GM12865 (cell line): ENCODE measurements at regions not wholly inside any gene's neighbourhood (a gene's known extent, or its start where the extent isn't known, plus 50 kb on each side); places are given as distances from the start of the nearest gene placed in this dataset.

Experiments used
- DNase-seq: peaks from one replicate; pipeline ENCODE4 v3.0.0; 2010; ENCODE audit warnings: low read depth
- H3K4me3 ChIP-seq: 2 replicates; pipeline ENCODE4 v1.5.1; 2011; ENCODE audit warnings: mild to moderate bottlenecking, low read depth, low read length, control low read depth
- TF ChIP-seq, protein P1 (sequence below): IDR thresholded peaks from 2 replicates; pipeline ENCODE4 v1.5.1; 2011; ENCODE audit warnings: low read length, control low read depth, low read depth, inconsistent platforms; ENCODE audit not compliant: insufficient read depth; ENCODE audit errors: missing control alignments

DNA sequence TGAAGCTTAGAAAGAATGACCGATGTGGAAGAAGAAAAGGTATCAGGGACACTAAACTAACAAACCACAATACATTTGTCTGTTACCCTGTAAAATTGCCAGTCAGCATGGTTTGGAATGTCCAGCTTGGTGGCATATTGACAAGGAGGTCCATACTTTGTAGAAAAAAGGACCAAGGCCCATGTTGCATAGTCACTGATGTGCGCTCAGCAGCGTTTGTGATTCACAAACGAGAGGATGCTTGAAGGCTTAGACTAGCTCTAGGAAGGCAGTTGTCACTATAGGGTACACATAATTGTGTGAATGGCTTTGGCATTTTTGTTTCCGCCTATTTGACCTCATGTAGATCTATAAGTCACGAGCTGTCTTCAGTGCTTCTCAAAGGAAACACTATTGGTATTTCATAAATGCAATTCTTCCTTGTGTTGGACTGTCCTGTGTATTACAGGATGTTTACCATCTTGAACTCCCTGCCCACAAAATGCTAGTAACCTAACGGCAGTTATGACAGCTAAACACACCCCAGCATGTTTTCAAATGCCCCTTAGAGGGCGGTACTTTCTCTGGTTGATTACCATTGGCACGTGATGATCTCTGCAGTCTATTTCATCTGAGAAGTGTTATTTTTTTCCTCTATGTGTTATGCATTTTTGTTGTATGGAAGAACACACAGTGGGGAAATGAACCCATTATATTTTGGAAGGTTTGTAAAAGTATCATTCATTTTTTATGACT is 304.2 kb downstream of the CYRIA start:
- no peak for DNase-seq
- TF ChIP-seq, protein P1, sequence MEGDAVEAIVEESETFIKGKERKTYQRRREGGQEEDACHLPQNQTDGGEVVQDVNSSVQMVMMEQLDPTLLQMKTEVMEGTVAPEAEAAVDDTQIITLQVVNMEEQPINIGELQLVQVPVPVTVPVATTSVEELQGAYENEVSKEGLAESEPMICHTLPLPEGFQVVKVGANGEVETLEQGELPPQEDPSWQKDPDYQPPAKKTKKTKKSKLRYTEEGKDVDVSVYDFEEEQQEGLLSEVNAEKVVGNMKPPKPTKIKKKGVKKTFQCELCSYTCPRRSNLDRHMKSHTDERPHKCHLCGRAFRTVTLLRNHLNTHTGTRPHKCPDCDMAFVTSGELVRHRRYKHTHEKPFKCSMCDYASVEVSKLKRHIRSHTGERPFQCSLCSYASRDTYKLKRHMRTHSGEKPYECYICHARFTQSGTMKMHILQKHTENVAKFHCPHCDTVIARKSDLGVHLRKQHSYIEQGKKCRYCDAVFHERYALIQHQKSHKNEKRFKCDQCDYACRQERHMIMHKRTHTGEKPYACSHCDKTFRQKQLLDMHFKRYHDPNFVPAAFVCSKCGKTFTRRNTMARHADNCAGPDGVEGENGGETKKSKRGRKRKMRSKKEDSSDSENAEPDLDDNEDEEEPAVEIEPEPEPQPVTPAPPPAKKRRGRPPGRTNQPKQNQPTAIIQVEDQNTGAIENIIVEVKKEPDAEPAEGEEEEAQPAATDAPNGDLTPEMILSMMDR, result no peak
- no peak overlapping the region for H3K4me3 ChIP-seq

DNA sequence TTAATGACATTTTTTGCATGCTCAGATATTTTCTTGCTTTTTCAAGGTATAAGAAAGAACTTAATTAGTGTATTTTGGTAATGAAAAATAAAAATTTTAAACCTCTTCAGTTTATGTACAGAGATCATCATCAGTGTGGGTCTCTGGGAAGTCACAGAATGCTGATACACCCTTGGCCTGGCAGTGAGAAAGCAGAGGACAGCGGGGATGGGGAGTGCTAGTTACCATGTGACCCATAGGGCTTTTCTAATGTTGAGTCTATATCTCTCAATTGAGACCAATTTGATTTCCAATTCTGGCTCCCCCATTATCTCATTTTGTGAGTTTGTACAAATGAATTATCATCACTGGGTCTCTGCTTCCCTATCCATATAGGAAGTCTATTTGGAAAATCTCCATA is 305.7 kb downstream of the CYRIA start:
- H3K4me3 ChIP-seq, result no peak overlapping the region
- TF ChIP-seq, protein P1, result no peak
- DNase-seq, result no peak

DNA sequence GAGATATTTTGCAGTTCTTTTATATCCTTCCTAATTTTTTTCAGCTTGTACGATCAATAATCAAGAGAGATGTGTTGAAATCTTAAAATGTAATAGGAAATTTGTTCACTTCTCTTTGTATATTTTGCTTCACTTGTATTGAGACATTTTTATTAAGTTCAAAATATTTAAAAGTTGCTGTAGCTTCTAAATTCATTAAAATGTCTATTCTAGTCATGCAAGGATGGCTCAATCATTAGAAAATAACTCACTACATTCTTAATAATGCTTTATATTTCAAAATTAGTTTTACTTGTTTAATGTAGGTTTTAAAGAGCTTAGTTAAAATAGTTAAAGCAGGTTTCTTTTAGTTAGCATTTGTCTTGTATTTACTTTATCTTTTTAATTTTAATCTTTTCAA is 308.4 kb downstream of the CYRIA start:
- TF ChIP-seq, protein P1, result no peak
- DNase-seq, result no peak
- H3K4me3 ChIP-seq, result no peak overlapping the region

DNA sequence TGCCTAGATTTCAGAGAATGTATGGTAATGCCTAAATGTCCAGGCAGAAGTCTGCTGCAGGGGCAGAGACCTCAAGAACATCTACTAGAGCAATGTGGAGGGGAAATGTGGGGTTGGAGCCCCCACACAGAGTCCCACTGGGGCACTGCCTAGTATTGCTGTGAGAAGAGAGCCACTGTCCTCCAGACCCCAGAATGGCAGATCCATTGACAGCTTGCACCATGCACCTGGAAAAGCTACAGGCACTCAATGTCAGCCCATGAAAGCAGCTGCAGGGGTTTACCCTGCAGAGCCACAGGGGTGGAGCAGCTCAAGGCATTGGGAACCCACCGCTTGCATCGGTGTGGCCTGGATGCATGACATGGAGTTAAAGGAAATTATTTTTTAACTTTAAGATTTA is 314.1 kb downstream of the CYRIA start:
- DNase-seq, result no peak
- TF ChIP-seq, protein P1, result no peak
- H3K4me3 ChIP-seq, result no peak overlapping the region

DNA sequence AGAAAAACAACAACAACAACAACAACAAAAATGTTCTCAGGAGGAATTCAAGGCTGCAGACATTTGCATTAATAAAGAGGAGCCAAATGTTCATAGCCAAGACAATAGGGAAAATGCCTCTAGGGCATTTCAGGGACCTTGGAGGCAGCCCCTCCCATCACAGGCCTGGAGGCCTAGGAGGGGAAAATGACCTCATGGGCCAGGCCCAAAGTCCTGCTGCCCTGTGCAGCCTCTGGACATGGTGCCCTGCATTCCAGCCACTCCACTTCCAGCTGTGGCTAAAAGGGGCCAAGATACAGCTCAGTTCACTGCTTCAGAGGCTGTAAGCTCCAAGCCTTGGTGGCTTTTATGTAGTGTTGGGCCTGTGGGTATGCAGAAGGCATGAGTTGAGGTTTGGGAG is 314.5 kb downstream of the CYRIA start:
- TF ChIP-seq, protein P1, result no peak
- DNase-seq, result no peak

DNA sequence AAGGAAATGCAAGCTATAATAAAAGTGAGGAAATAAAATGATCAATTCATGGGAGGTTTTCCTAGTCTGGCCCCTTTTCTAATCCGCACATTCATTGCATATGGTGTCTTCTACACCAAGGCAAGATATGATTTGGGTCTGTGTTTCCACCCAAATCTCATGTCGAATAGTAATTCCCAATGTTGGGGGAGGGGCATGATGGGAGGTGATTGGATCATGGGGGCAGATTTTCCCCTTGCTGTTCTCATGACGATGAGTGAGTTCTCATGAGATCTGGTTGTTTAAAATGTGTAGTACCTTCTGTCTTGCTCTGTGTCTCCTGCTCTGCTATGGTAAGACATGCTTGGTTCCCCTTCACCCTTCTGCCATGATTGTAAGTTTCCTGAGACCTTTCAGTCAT is 315.4 kb downstream of the CYRIA start:
- TF ChIP-seq, protein P1, result no peak
- no peak overlapping the region for H3K4me3 ChIP-seq
- no peak for DNase-seq

More for the DNA sequence above, 314.5 kb downstream of the CYRIA start:
- H3K4me3 ChIP-seq, result no peak overlapping the region

DNA sequence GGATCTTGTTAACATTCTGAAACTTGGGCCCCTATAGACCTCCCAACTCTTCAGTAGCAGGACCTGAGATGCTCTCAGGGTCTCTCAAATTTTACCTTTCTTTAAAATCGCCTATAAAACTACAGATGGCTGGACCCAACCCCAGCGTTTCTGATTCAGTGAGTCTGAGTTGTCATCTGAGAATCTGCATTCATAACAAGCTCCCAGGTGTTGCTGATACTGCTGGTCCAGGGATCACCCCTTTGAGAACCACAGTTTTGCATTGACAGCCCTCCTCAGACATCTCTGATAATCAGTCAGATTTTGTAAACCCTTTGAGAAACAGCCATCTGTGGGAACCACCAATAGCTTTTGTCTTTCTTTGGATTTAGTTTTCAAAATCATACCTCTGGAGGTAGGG is 315.8 kb downstream of the CYRIA start:
- TF ChIP-seq, protein P1, result no peak
- DNase-seq, result no peak
- no peak overlapping the region for H3K4me3 ChIP-seq
